ENCODE measurements at regions not wholly inside any gene's neighbourhood (a gene's known extent, or its start where the extent isn't known, plus 50 kb on each side); places are given as distances from the start of the nearest gene placed in this dataset.

GRCh38 chr16:13811834-13812233 is 108.1 kb upstream of the ERCC4 start:
- H3K4me1 Mint-ChIP-seq: peaks cover 6% of the 10 kb centered on the region; the same call in 2 of the 3 replicates
- Histone ChIP-seq H3K9me2 (ENCODE audit: insufficient read depth) (peaks cover 6% of the 10 kb centered on the region; the same call in 1 of the 2 replicates), H3K4me2 (no peak overlapping the region), H3K79me2 (replicated peaks; ENCODE audit: insufficient read depth) (no peaks in the 10 kb centered on the region), H2AFZ (no peak overlapping the region), H3K27me3 (ENCODE audit: insufficient read depth) (no peaks in the 10 kb centered on the region), H3K27ac (ENCODE audit: low read depth) (no peak overlapping the region), H3F3A (replicated peaks; ENCODE audit: low read depth) (no peaks in the 10 kb centered on the region), H4K20me1 (replicated peaks; ENCODE audit: insufficient read depth) (no peaks in the 10 kb centered on the region), H3K36me3 (ENCODE audit: insufficient read depth) (no peaks in the 10 kb centered on the region), H3K4me3 (no peak overlapping the region), H3K4me1 (ENCODE audit: insufficient read depth) (no peaks in the 10 kb centered on the region)
- H3K27me3 Mint-ChIP-seq (ENCODE audit: insufficient read depth, low read depth, poor library complexity): no peaks in the 10 kb centered on the region
- DNase-seq (ENCODE audit: low spot score) (no peak), ATAC-seq (no peak)
- H3K27ac Mint-ChIP-seq: no peak overlapping the region
- no peaks in the 10 kb centered on the region for H3K9me3 Mint-ChIP-seq
- TF ChIP-seq ZNF114 (CRISPR knock-in tag; IDR thresholded peaks at IDR 0.05): no peak
- no peak for TF ChIP-seq ZNF462 (CRISPR knock-in tag; IDR thresholded peaks at IDR 0.05)
- no peak for TF ChIP-seq STAT1 (IDR thresholded peaks at IDR 0.05; ENCODE audit: unreplicated experiment)
- TF ChIP-seq POLR2AphosphoS5 (IDR thresholded peaks at IDR 0.05; ENCODE audit: low read depth): no peak
- no peak for TF ChIP-seq JUNB (IDR thresholded peaks at IDR 0.05; ENCODE audit: unreplicated experiment)
- TF ChIP-seq NANOG (IDR thresholded peaks at IDR 0.05; ENCODE audit: borderline replicate concordance): no peak
- no peak for TF ChIP-seq ETS1 (IDR thresholded peaks at IDR 0.05)
- TF ChIP-seq, protein P1, sequence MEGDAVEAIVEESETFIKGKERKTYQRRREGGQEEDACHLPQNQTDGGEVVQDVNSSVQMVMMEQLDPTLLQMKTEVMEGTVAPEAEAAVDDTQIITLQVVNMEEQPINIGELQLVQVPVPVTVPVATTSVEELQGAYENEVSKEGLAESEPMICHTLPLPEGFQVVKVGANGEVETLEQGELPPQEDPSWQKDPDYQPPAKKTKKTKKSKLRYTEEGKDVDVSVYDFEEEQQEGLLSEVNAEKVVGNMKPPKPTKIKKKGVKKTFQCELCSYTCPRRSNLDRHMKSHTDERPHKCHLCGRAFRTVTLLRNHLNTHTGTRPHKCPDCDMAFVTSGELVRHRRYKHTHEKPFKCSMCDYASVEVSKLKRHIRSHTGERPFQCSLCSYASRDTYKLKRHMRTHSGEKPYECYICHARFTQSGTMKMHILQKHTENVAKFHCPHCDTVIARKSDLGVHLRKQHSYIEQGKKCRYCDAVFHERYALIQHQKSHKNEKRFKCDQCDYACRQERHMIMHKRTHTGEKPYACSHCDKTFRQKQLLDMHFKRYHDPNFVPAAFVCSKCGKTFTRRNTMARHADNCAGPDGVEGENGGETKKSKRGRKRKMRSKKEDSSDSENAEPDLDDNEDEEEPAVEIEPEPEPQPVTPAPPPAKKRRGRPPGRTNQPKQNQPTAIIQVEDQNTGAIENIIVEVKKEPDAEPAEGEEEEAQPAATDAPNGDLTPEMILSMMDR (conservative IDR thresholded peaks at IDR 0.05; ENCODE audit: low read depth in 2 of 2): no peak
- TF ChIP-seq EZH2 (IDR thresholded peaks at IDR 0.05; ENCODE audit: low read depth, unreplicated experiment): no peak
- TF ChIP-seq, protein P2, sequence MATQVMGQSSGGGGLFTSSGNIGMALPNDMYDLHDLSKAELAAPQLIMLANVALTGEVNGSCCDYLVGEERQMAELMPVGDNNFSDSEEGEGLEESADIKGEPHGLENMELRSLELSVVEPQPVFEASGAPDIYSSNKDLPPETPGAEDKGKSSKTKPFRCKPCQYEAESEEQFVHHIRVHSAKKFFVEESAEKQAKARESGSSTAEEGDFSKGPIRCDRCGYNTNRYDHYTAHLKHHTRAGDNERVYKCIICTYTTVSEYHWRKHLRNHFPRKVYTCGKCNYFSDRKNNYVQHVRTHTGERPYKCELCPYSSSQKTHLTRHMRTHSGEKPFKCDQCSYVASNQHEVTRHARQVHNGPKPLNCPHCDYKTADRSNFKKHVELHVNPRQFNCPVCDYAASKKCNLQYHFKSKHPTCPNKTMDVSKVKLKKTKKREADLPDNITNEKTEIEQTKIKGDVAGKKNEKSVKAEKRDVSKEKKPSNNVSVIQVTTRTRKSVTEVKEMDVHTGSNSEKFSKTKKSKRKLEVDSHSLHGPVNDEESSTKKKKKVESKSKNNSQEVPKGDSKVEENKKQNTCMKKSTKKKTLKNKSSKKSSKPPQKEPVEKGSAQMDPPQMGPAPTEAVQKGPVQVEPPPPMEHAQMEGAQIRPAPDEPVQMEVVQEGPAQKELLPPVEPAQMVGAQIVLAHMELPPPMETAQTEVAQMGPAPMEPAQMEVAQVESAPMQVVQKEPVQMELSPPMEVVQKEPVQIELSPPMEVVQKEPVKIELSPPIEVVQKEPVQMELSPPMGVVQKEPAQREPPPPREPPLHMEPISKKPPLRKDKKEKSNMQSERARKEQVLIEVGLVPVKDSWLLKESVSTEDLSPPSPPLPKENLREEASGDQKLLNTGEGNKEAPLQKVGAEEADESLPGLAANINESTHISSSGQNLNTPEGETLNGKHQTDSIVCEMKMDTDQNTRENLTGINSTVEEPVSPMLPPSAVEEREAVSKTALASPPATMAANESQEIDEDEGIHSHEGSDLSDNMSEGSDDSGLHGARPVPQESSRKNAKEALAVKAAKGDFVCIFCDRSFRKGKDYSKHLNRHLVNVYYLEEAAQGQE (IDR thresholded peaks at IDR 0.05; ENCODE audit: unreplicated experiment): no peak
- H3K4me3 Mint-ChIP-seq: no peak overlapping the region
- no peaks in the 10 kb centered on the region for H3K36me3 Mint-ChIP-seq (ENCODE audit: low read depth)
